Gastroesophageal sphincter (tissue), 4 donors: ENCODE measurements at regions not wholly inside any gene's neighbourhood (a gene's known extent, or its start where the extent isn't known, plus 50 kb on each side); places are given as distances from the start of the nearest gene placed in this dataset.

Experiments
- ATAC-seq: fragments of 150-250 bp; one replicate; pipeline ENCODE4 v1.9.1; 2016; ENCODE audit warnings: mild to moderate bottlenecking, moderate library complexity
- H3K27ac ChIP-seq, 4 donors: fragments of 200-600 bp; sonication (generic) in 3 of 4; 1 replicate in 3 of 4; 2 replicates in 1 of 4; pipeline ENCODE4 v1.5.1; 2016 to 2019
- H3K27me3 ChIP-seq: fragments of 200-600 bp; sonication (generic); one replicate; pipeline ENCODE4 v1.5.1; 2019
- H3K36me3 ChIP-seq, 2 donors: fragments of 200-600 bp; sonication (generic); one replicate each; pipeline ENCODE4 v1.5.1; 2019; ENCODE audit warnings: control low read depth in 1 of 2
- H3K4me1 ChIP-seq, 3 donors: fragments of 200-600 bp; sonication (generic); 1 replicate in 2 of 3; 2 replicates in 1 of 3; pipeline ENCODE4 v1.5.1; 2016 to 2019; ENCODE audit warnings: control low read depth in 2 of 3
- H3K4me3 ChIP-seq, 2 donors: fragments of 200-600 bp; sonication (generic); one replicate each; pipeline ENCODE4 v1.5.1; 2019; ENCODE audit warnings: mild to moderate bottlenecking in 1 of 2, moderate library complexity in 1 of 2
- H3K9me3 ChIP-seq, 3 donors: fragments of 200-600 bp; sonication (generic); one replicate each; pipeline ENCODE4 v1.5.1; 2017 to 2019; ENCODE audit warnings: control low read depth in 2 of 3
- CTCF ChIP-seq, 4 experiments: fragments of 200-600 bp in 2 of 4; fragments of 450-650 bp in 2 of 4; sonication (generic) in 1 of 4; IDR thresholded peaks; one replicate each; pipeline ENCODE4 v1.5.1; 2017 to 2019; ENCODE audit warnings: antibody characterized with exemption in 4 of 4, mild to moderate bottlenecking in 2 of 4, moderate library complexity in 2 of 4
- EP300 ChIP-seq: sonication (generic); formaldehyde crosslinking; IDR thresholded peaks from one replicate; pipeline ENCODE4 v1.6.1; 2017; ENCODE audit warnings: antibody characterized with exemption, mild to moderate bottlenecking
- POLR2A ChIP-seq, 2 donors: fragments of 450-650 bp; IDR thresholded peaks; one replicate each; pipeline ENCODE4 v1.6.1; 2017; ENCODE audit warnings: antibody characterized with exemption in 2 of 2, mild to moderate bottlenecking in 2 of 2, moderate library complexity in 1 of 2
- POLR2AphosphoS5 ChIP-seq: sonication (generic); formaldehyde crosslinking; IDR thresholded peaks from one replicate; pipeline ENCODE4 v1.6.1; 2017; ENCODE audit warnings: antibody characterized with exemption
- WGBS, 2 donors: methylation state at CpG; one replicate each; pipeline ENCODE4 v1.1.5; 2018; ENCODE audit warnings: low coverage in 1 of 2; 5-methylcytosine and 5-hydroxymethylcytosine counted together

- Histone ChIP-seq H3K27me3 (no peaks in the 10 kb centered on the region), H3K27ac (no peak overlapping the region), H3K4me1 (peaks cover 0 to 7% (median 0%) of the 10 kb centered on the region in 3 donors), H3K9me3 (no peaks in the 10 kb centered on the region), H3K4me3 (no peak overlapping the region), H3K36me3 (no peaks in the 10 kb centered on the region)
- TF ChIP-seq POLR2A (IDR thresholded peaks at IDR 0.05) (no peak), POLR2AphosphoS5 (no peak), EP300 (no peak), CTCF (IDR thresholded peaks at IDR 0.05) (no peak)
- no peak for ATAC-seq
- WGBS, 2 donors: 58 to 62% methylated on average over 4 of the region's 4 CpGs
Measured at GRCh38 chr2:217103752-217104545, 244.1 kb upstream of the TNP1 start.

GRCh38 chr2:217102956-217103355 is 243.1 kb upstream of the TNP1 start:
- ATAC-seq: no peak
- no peak overlapping the region for H3K27ac ChIP-seq

GRCh38 chr2:217101972-217102371 is 242.1 kb upstream of the TNP1 start:
- no peak overlapping the region for H3K4me3 ChIP-seq
- no peaks in the 10 kb centered on the region for H3K36me3 ChIP-seq
- WGBS, 2 donors: 92 to 95% methylated on average over 4 to 6 of the region's 6 CpGs
- peaks cover 0 to 7% (median 0%) of the 10 kb centered on the region in 3 donors for H3K4me1 ChIP-seq
- no peaks in the 10 kb centered on the region for H3K9me3 ChIP-seq
- TF ChIP-seq CTCF (IDR thresholded peaks at IDR 0.05) (no peak), POLR2AphosphoS5 (no peak), EP300 (no peak)
- ATAC-seq: no peak
- no peak overlapping the region for H3K27ac ChIP-seq
- H3K27me3 ChIP-seq: no peaks in the 10 kb centered on the region

More at GRCh38 chr2:217102956-217103355, 243.1 kb upstream of the TNP1 start:
- no peak for TF ChIP-seq POLR2AphosphoS5
- no peak for TF ChIP-seq POLR2A (IDR thresholded peaks at IDR 0.05)
- TF ChIP-seq CTCF (IDR thresholded peaks at IDR 0.05): no peak
- TF ChIP-seq EP300: no peak
- Histone ChIP-seq H3K36me3 (no peaks in the 10 kb centered on the region), H3K27me3 (no peaks in the 10 kb centered on the region), H3K4me1 (peaks cover 0 to 7% (median 0%) of the 10 kb centered on the region in 3 donors), H3K9me3 (no peaks in the 10 kb centered on the region), H3K4me3 (no peak overlapping the region)
- WGBS, 2 donors: 78 to 83% methylated on average over 1 of the region's 1 CpG

- peak; percentile 86 for ATAC-seq
- no peak for TF ChIP-seq POLR2A (IDR thresholded peaks at IDR 0.05)
- TF ChIP-seq CTCF (IDR thresholded peaks at IDR 0.05): no peak
- TF ChIP-seq EP300: no peak
- TF ChIP-seq POLR2AphosphoS5: no peak
- no peaks in the 10 kb centered on the region for H3K27me3 ChIP-seq
- H3K4me3 ChIP-seq: no peak overlapping the region
- H3K27ac ChIP-seq: no peak overlapping the region
- no peaks in the 10 kb centered on the region for H3K36me3 ChIP-seq
- H3K9me3 ChIP-seq: no peaks in the 10 kb centered on the region
- peaks cover 0 to 1% (median 0%) of the 10 kb centered on the region in 3 donors for H3K4me1 ChIP-seq
Measured at GRCh38 chr2:217099561-217099960, 239.7 kb upstream of the TNP1 start.

GRCh38 chr2:217098435-217098834 is 238.6 kb upstream of the TNP1 start:
- 90 to 100% methylated on average over 3 to 4 of the region's 5 CpGs for WGBS, 2 donors
- no peaks in the 10 kb centered on the region for H3K9me3 ChIP-seq
- H3K4me1 ChIP-seq: no peaks in the 10 kb centered on the region
- no peaks in the 10 kb centered on the region for H3K36me3 ChIP-seq
- no peak overlapping the region for H3K27ac ChIP-seq
- no peak overlapping the region for H3K4me3 ChIP-seq
- TF ChIP-seq POLR2A (IDR thresholded peaks at IDR 0.05): no peak
- no peak for TF ChIP-seq POLR2AphosphoS5
- TF ChIP-seq CTCF (IDR thresholded peaks at IDR 0.05): no peak
- TF ChIP-seq EP300: no peak
- ATAC-seq: no peak
- no peaks in the 10 kb centered on the region for H3K27me3 ChIP-seq
